OCI-LY3 (cell line): ENCODE measurements at regions not wholly inside any gene's neighbourhood (a gene's known extent, or its start where the extent isn't known, plus 50 kb on each side); places are given as distances from the start of the nearest gene placed in this dataset.

Experiments
- EZH2phosphoT487 ChIP-seq: fragments of 200-600 bp; shearing (Covaris generic); IDR thresholded peaks from 2 replicates; pipeline ENCODE4 v1.6.1; 2018; ENCODE audit warnings: antibody characterized with exemption, mixed run types, low read depth
- TF ChIP-seq, protein P1 (sequence below): fragments of 200-600, 300-600 bp; sonication (generic); IDR thresholded peaks from 2 replicates; pipeline ENCODE4 v1.5.1; 2014; ENCODE audit warnings: antibody characterized with exemption, low read length, low read depth

DNA sequence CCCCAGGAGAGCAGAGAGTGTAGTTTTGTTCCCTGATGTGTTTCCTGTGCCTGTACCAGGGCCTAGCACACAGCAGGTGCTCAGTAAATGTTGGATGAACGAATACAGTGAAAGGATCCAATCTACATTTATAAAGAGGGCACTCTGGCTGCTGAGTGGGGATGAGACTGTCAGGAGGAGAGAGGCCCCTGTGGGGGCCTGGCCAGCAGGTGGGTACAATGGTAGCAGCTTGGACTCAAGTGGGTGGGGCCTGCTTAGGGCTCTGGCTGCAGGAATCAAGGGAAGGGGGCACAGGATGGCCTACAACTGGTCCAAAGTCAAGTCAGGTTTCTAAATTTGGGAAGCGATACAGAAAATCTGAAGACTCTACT lies 156.6 kb upstream of the GRK3 start:
- TF ChIP-seq, protein P1, sequence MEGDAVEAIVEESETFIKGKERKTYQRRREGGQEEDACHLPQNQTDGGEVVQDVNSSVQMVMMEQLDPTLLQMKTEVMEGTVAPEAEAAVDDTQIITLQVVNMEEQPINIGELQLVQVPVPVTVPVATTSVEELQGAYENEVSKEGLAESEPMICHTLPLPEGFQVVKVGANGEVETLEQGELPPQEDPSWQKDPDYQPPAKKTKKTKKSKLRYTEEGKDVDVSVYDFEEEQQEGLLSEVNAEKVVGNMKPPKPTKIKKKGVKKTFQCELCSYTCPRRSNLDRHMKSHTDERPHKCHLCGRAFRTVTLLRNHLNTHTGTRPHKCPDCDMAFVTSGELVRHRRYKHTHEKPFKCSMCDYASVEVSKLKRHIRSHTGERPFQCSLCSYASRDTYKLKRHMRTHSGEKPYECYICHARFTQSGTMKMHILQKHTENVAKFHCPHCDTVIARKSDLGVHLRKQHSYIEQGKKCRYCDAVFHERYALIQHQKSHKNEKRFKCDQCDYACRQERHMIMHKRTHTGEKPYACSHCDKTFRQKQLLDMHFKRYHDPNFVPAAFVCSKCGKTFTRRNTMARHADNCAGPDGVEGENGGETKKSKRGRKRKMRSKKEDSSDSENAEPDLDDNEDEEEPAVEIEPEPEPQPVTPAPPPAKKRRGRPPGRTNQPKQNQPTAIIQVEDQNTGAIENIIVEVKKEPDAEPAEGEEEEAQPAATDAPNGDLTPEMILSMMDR, result no peak
- TF ChIP-seq EZH2phosphoT487, result no peak
